Right lobe of liver (tissue), 4 donors: ENCODE measurements at regions not wholly inside any gene's neighbourhood (a gene's known extent, or its start where the extent isn't known, plus 50 kb on each side); places are given as distances from the start of the nearest gene placed in this dataset.

Experiments
- POLR2A ChIP-seq: fragments of 450-650 bp; IDR thresholded peaks from one replicate; pipeline ENCODE4 v1.6.1; 2017; ENCODE audit warnings: antibody characterized with exemption, mild to moderate bottlenecking
- TF ChIP-seq, protein P1 (sequence below), 4 donors: fragments of 200-600 bp in 3 of 4; fragments of 450-650 bp in 1 of 4; IDR thresholded peaks; one replicate each; pipeline versions ENCODE4 v1.5.1 to v1.8.0; 2016 to 2022; ENCODE audit warnings: antibody characterized with exemption in 4 of 4, mild to moderate bottlenecking in 2 of 4
- donor health status: DM: no; HTN: no; CAD: no.
- donor health status: DM: no; HTN: no; CAD: no.
- donor health status: DM: no; HTN: yes; CAD: no.

DNA sequence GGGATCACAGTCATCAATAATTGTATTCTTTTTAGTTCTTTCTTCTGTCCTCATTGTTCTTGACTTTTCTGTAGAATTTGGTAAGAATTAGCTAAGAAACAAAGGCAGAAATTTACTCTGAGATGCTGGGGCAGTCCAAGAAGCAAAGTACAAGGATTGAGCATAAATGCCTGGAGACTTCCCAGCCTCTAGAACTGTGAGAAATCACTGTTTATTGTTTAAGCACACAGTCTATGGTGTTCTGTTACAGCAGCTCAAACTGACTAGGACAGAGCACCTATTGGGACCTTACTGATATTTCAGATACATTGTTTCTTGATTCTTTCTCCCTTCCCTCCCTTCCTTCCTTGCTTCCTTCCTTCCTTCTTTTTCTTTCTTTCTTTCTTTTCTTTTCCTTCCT lies 192.7 kb upstream of the SLC35B3 start:
- TF ChIP-seq POLR2A = no peak
- TF ChIP-seq, protein P1, sequence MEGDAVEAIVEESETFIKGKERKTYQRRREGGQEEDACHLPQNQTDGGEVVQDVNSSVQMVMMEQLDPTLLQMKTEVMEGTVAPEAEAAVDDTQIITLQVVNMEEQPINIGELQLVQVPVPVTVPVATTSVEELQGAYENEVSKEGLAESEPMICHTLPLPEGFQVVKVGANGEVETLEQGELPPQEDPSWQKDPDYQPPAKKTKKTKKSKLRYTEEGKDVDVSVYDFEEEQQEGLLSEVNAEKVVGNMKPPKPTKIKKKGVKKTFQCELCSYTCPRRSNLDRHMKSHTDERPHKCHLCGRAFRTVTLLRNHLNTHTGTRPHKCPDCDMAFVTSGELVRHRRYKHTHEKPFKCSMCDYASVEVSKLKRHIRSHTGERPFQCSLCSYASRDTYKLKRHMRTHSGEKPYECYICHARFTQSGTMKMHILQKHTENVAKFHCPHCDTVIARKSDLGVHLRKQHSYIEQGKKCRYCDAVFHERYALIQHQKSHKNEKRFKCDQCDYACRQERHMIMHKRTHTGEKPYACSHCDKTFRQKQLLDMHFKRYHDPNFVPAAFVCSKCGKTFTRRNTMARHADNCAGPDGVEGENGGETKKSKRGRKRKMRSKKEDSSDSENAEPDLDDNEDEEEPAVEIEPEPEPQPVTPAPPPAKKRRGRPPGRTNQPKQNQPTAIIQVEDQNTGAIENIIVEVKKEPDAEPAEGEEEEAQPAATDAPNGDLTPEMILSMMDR (IDR thresholded peaks at IDR 0.05) = no peak
